Activated T-cell treated with anti-CD3 and anti-CD28 coated beads, Interleukin-2, amount 50 U/mL, for 24 hours (primary cell): ENCODE measurements at regions not wholly inside any gene's neighbourhood (a gene's known extent, or its start where the extent isn't known, plus 50 kb on each side); places are given as distances from the start of the nearest gene placed in this dataset.

Experiments
- DNase-seq: peaks from one replicate; pipeline ENCODE4 v3.0.0-alpha.2; 2020
- H3K27ac Mint-ChIP-seq: 2 replicates; pipeline ENCODE4 v1.8.0; 2020; ENCODE audit warnings: mild to moderate bottlenecking, mixed read lengths
- H3K27me3 Mint-ChIP-seq: 2 replicates; pipeline ENCODE4 v1.8.0; 2020; ENCODE audit warnings: mixed read lengths
- H3K36me3 Mint-ChIP-seq: 2 replicates; pipeline ENCODE4 v1.8.0; 2020; ENCODE audit warnings: low read depth, mixed read lengths
- H3K4me1 Mint-ChIP-seq: 2 replicates; pipeline ENCODE4 v1.8.0; 2020; ENCODE audit warnings: low read depth, mixed read lengths
- H3K4me3 Mint-ChIP-seq: 2 replicates; pipeline ENCODE4 v1.8.0; 2020; ENCODE audit warnings: mild to moderate bottlenecking, moderate library complexity, mixed read lengths
- H3K9me3 Mint-ChIP-seq: 2 replicates; pipeline ENCODE4 v1.8.0; 2020; ENCODE audit warnings: mixed read lengths

GRCh38 chr11:128327274-128327673, 260.1 kb downstream of the ETS1 start:
- peaks cover 92% of the 10 kb centered on the region for H3K4me1 Mint-ChIP-seq
- no peaks in the 10 kb centered on the region for H3K27me3 Mint-ChIP-seq
- H3K36me3 Mint-ChIP-seq, result peaks cover 6% of the 10 kb centered on the region
- no peaks in the 10 kb centered on the region for H3K9me3 Mint-ChIP-seq
- peak overlapping the region; percentile 94 for H3K27ac Mint-ChIP-seq
- H3K4me3 Mint-ChIP-seq, result peak overlapping the region; percentile 30
- no peak for DNase-seq

DNA sequence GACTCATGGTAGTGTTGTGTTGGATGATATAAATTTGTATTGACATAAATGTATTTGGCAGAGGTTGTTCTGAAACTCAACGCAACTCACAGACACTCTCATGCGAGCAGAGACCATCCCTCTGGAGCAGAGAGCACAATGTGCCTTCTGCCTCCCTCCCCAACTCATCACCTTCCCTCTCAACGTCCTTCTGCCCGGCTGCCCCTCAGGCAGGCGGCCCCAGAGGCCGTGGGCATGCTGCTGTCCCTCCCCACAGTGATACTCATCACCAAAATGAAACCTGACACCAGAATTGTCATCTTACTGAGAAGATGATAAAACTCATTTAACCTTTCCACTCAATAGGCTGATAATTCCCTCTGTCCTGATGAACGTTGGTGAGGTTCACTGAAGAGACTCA, 260.6 kb downstream of the ETS1 start:
- no peaks in the 10 kb centered on the region for H3K27me3 Mint-ChIP-seq
- H3K36me3 Mint-ChIP-seq, result peaks cover 6% of the 10 kb centered on the region
- H3K27ac Mint-ChIP-seq, result peak overlapping the region; percentile 94
- H3K4me3 Mint-ChIP-seq, result peak overlapping the region; percentile 30
- peaks cover 97% of the 10 kb centered on the region for H3K4me1 Mint-ChIP-seq
- no peaks in the 10 kb centered on the region for H3K9me3 Mint-ChIP-seq
- no peak for DNase-seq

DNA sequence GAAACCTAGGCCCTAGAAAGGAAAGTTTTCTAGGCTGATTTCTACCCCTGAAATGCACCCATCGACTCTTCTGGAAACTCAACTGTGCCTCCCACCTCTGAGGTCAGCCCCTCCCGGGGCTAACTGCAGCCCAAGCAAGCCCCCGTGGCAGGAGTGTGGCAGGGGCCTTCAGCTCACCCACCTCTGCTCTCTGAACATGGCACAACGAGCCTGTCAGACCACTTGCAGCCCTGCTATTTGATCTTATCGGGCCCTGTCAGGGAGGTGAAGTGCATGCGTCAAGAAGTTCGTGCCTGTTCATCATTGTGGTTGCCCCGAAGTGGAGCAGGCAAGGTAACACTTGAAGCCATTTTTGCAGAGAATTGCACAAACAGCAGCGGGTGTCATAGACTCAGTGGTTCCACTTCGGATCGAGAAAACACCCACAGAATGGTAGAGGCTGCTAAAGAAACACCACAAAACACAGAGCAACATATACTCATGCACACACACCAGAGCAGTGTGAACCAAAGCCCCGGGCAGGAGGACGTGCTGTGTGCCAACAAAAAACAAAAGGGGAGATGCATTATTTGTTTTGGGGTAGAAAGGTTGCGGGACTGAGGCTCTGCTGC, 262.7 kb downstream of the ETS1 start:
- H3K27me3 Mint-ChIP-seq, result no peaks in the 10 kb centered on the region
- DNase-seq, result peak; percentile 83
- peaks cover 6% of the 10 kb centered on the region for H3K9me3 Mint-ChIP-seq
- peak overlapping the region; percentile 98 for H3K27ac Mint-ChIP-seq
- H3K4me1 Mint-ChIP-seq, result peaks cover 90% of the 10 kb centered on the region
- H3K36me3 Mint-ChIP-seq, result peaks cover 13% of the 10 kb centered on the region
- H3K4me3 Mint-ChIP-seq, result peak overlapping the region; percentile 55

GRCh38 chr11:128324051-128324481, 263.3 kb downstream of the ETS1 start:
- Mint-ChIP-seq H3K4me1 (peaks cover 90% of the 10 kb centered on the region), H3K9me3 (peaks cover 6% of the 10 kb centered on the region), H3K27me3 (no peaks in the 10 kb centered on the region), H3K27ac (peak overlapping the region; percentile 98), H3K36me3 (peaks cover 13% of the 10 kb centered on the region), H3K4me3 (peak overlapping the region; percentile 55)
- DNase-seq, result peak; percentile 71

DNA sequence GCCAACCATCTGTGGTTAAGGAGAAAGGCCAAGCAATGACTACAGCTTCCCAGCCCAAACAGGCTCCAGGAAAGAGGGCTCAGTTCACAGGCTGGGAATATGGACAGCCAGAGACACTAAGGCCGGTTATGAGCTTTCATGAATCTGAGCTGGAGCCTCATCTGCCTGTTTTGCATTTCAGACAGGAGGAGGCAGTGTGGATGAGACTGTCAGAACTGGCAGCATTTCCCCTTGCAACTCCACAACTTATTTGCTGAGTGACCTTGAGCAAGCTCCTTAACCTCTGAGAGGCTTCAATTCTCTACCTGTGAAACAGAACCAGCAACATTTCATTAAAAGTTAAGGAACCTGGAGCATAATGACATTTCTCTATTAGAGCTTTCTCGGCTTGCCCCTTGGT, 264.0 kb downstream of the ETS1 start:
- peaks cover 15% of the 10 kb centered on the region for H3K36me3 Mint-ChIP-seq
- peak overlapping the region; percentile 55 for H3K4me3 Mint-ChIP-seq
- H3K27me3 Mint-ChIP-seq, result no peaks in the 10 kb centered on the region
- H3K9me3 Mint-ChIP-seq, result peaks cover 10% of the 10 kb centered on the region
- no peak for DNase-seq
- H3K4me1 Mint-ChIP-seq, result peaks cover 90% of the 10 kb centered on the region
- H3K27ac Mint-ChIP-seq, result peak overlapping the region; percentile 98

DNA sequence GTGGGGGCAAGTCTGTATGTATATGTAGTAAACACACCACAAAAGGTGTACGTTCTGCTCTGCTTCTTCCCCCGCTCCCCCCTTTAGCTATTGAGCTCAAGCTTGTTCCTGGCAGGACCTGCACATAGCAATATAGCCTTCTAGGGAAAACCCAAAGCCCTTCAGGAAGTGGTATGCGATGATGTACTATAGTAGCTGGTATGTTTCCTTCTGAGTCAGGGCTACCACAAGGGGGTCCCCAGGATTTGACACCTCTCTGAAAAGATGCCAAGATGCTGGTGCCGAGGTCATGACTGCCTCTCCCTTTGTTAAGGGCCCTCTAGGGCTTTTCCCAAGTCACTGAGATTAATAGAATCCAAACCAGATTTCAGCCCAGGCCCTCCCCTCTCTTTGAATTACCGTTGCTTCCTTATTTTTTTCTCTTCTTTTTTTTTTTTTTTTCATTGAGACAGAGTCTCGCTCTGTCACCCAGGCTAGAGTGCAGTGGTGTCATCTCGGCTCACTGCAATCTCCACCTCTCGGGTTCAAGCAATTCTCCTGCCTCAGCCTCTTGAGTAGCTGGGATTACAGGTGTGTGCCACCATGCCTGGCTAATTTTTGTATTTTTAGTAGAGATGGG, 268.4 kb downstream of the ETS1 start:
- Mint-ChIP-seq H3K4me1 (peaks cover 88% of the 10 kb centered on the region), H3K9me3 (peaks cover 46% of the 10 kb centered on the region), H3K27me3 (no peaks in the 10 kb centered on the region), H3K36me3 (peaks cover 47% of the 10 kb centered on the region), H3K27ac (peak overlapping the region; percentile 87), H3K4me3 (peak overlapping the region; percentile 22)
- DNase-seq, result peak; percentile 76

DNA sequence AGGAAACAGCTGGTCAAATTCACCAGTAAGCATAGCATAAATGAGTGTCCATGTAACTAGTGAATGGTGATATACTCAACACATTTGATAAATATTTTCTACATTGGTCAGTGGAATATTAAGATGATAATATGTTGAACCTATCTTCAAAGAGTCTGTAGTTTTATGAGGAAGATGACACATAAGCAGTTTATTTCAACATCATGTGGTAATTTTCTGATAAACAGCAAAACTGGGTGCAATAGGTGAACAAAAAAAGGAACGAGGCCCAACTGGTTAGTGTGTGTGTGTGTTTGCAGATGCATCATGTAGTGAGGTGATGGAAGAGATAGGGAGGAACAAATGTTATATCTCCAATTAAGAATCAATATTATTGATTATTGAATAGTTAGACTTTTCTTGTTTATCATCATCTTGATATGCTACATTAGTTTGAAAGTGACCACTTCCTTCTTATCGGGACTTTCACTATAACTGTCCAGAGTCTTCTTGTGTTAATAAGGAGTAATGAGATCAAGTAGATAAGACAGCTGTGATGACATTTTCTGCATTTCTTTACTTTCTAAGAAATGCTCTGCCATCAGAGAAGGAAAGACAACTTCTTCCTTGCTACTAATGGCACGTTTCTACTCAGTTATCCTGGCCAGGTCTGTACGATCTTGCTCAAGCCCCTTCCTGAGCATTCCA, 270.7 kb downstream of the ETS1 start:
- H3K9me3 Mint-ChIP-seq, result peaks cover 58% of the 10 kb centered on the region
- no peak overlapping the region for H3K4me3 Mint-ChIP-seq
- no peaks in the 10 kb centered on the region for H3K27me3 Mint-ChIP-seq
- peaks cover 85% of the 10 kb centered on the region for H3K4me1 Mint-ChIP-seq
- no peak for DNase-seq
- H3K27ac Mint-ChIP-seq, result peak overlapping the region; percentile 75
- H3K36me3 Mint-ChIP-seq, result peaks cover 63% of the 10 kb centered on the region

- no peaks in the 10 kb centered on the region for H3K27me3 Mint-ChIP-seq
- DNase-seq, result no peak
- H3K9me3 Mint-ChIP-seq, result peaks cover 55% of the 10 kb centered on the region
- H3K36me3 Mint-ChIP-seq, result peaks cover 61% of the 10 kb centered on the region
- peak overlapping the region; percentile 58 for H3K27ac Mint-ChIP-seq
- H3K4me3 Mint-ChIP-seq, result no peak overlapping the region
- peaks cover 86% of the 10 kb centered on the region for H3K4me1 Mint-ChIP-seq
Observed at GRCh38 chr11:128315933-128316332, 271.4 kb downstream of the ETS1 start.

DNA sequence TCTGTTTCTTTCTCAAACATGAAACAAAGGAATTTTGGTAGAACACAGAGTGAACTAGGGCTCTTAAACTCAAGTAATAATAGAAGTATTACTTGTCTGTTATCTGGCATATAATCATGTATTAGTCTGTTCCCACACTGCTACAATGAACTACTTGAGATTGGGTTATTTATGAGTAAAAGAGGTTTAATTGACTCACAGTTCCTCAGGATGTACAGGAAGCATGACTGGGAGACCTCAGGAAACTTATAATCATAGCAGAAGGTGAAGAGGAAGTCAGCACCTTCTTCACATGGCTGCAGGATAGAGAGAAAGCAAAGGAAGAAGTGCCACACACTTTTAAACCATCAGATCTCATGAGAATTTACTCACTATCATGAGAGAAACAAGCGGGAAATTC, 273.4 kb downstream of the ETS1 start:
- Mint-ChIP-seq H3K27ac (peak overlapping the region; percentile 79), H3K36me3 (peaks cover 62% of the 10 kb centered on the region), H3K4me3 (no peak overlapping the region), H3K27me3 (no peaks in the 10 kb centered on the region), H3K9me3 (peaks cover 52% of the 10 kb centered on the region), H3K4me1 (peaks cover 92% of the 10 kb centered on the region)
- DNase-seq, result no peak

GRCh38 chr11:128311742-128312719, 275.3 kb downstream of the ETS1 start:
- no peak for DNase-seq
- H3K9me3 Mint-ChIP-seq, result peaks cover 42% of the 10 kb centered on the region

GRCh38 chr11:128310676-128311445, 276.5 kb downstream of the ETS1 start:
- Mint-ChIP-seq H3K4me3 (no peak overlapping the region), H3K9me3 (peaks cover 31% of the 10 kb centered on the region), H3K4me1 (peaks cover 86% of the 10 kb centered on the region), H3K27me3 (no peaks in the 10 kb centered on the region), H3K27ac (peak overlapping the region; percentile 85), H3K36me3 (peaks cover 40% of the 10 kb centered on the region)
- DNase-seq, result no peak

More at GRCh38 chr11:128311742-128312719, 275.3 kb downstream of the ETS1 start:
- peak overlapping the region; percentile 85 for H3K27ac Mint-ChIP-seq
- H3K4me3 Mint-ChIP-seq, result peak overlapping the region; percentile 13
- no peaks in the 10 kb centered on the region for H3K27me3 Mint-ChIP-seq
- H3K4me1 Mint-ChIP-seq, result peaks cover 90% of the 10 kb centered on the region
- peaks cover 52% of the 10 kb centered on the region for H3K36me3 Mint-ChIP-seq

GRCh38 chr11:128310005-128310404, 277.4 kb downstream of the ETS1 start:
- Mint-ChIP-seq H3K9me3 (peaks cover 23% of the 10 kb centered on the region), H3K36me3 (peaks cover 35% of the 10 kb centered on the region), H3K27me3 (no peaks in the 10 kb centered on the region), H3K27ac (peak overlapping the region; percentile 85), H3K4me1 (peaks cover 89% of the 10 kb centered on the region), H3K4me3 (no peak overlapping the region)
- DNase-seq, result no peak

GRCh38 chr11:128308794-128309193, 278.6 kb downstream of the ETS1 start:
- H3K4me3 Mint-ChIP-seq, result no peak overlapping the region
- H3K9me3 Mint-ChIP-seq, result peaks cover 11% of the 10 kb centered on the region
- peaks cover 23% of the 10 kb centered on the region for H3K36me3 Mint-ChIP-seq
- no peak for DNase-seq
- H3K27me3 Mint-ChIP-seq, result no peaks in the 10 kb centered on the region
- no peak overlapping the region for H3K27ac Mint-ChIP-seq
- H3K4me1 Mint-ChIP-seq, result peaks cover 89% of the 10 kb centered on the region
